ENCODE measurements at regions not wholly inside any gene's neighbourhood (a gene's known extent, or its start where the extent isn't known, plus 50 kb on each side); places are given as distances from the start of the nearest gene placed in this dataset.

DNA sequence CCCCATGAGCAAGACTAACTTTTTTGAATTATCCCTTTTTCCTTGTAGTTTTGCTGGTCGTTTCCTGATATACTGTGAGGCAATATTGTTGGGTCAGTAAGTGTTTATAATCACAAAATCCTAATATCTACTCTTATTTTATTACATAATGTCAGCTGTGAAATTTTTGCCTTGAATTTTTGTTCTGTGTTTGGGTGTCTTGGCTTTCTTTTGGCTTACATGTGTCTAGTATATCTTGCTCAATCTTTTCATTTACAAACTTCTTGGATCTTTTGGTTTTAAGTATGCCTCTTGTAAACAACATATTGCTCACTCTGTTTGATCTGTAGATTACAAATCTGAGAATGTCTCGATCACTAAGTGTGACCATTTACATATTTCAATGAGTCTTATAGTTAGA lies 330.3 kb upstream of the ARGLU1 start:
- DNase-seq (ENCODE audit: low read depth in 3 of 3) = no peak

DNA sequence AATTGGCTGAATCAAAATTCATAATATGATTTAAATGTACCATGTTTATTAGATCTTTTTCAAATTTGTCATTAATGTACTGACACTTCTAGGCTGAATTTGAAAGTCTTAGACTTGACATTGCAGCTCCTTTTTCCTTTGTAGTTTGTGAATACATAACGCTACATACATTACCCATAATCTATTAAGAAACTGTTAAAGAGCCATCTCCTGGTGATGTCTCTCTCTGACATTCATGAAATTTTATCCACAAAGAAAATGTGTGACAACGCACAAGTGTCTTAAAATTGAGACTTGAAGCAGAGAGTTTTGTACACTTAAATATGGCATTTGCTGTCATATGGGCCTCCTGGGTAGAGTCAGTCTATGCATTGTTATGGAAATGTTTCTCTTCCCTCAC lies 320.2 kb upstream of the ARGLU1 start:
- no peak for DNase-seq (ENCODE audit: low read depth in 3 of 3)

DNA sequence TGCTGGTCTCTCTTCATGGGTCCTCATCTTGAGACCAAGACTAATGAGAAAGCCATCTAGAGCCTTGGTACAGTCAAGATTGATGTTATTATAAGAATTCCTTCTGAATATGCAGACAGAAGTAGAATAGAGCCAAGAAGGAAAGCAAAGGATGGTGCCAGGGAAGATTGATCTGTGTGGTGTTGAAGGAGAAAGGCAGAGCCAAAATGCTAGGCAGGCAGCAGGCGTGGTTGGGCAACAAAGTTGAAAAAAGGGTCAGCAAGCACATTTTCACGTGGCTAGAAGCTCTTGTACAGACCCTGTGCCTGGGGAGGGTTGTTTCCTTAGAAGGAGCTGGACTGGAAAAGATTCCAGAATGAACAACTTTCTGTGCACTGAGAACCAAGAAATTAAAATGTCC lies 319.7 kb upstream of the ARGLU1 start:
- no peak for DNase-seq (ENCODE audit: low read depth in 3 of 3)

DNA sequence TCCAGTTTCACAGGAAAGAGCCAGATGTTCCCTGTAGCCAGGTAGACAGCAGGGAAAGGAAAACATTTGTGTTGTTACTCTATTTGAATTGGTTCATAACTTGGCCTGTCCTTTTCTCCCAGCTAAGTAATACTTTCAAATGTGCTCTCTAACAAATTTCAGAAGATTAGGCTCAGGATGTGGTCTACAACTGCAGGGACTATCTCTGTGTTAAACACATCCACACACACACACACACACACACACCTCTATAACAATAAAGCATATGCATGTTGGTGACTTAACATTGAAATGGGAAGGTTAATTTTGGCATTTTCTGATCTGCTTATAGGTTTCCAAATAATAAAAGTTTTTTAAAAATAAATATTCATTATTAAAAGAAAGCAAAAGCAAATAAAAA lies 316.0 kb upstream of the ARGLU1 start:
- DNase-seq (ENCODE audit: low read depth in 3 of 3) = no peak

DNA sequence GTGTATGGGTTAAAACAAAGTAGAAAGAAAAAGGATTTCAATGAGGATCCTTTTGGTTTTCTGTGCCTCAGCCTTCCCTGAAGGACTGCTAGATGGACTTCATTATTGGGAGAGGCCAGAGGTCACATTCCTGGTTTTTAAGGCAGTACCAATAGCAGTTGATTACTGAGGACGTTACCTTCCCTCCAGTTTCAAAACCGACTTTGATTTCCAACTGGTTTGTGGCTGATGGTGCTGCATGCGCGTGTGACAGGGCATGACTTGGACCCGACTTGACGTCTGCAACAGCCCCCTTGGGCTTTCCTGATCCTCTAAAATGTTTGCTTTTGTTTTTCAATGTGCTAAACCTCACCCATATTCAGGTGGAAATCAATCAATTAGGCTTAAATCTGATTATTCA lies 314.3 kb upstream of the ARGLU1 start:
- DNase-seq (ENCODE audit: low read depth in 3 of 3) = no peak

DNA sequence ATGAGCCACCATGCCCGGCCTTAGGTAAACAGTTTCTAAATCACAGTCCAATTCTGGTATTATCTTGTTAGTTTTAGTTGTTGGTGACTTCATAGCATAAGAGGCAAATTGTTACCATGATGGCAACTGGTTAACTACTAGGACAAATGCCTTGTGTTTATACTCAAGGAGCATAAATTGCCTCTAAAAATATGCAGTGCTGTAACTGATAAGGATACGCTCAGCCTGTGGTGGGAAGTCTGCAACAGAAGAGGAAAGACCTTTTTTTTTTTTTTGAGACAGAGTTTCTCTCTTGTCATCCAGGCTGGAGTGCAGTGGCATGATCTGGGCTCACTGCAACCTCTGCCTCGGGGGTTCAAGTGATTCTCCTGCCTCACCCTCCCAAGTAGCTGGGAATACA lies 311.9 kb upstream of the ARGLU1 start:
- DNase-seq (ENCODE audit: low read depth in 3 of 3) = no peak

DNA sequence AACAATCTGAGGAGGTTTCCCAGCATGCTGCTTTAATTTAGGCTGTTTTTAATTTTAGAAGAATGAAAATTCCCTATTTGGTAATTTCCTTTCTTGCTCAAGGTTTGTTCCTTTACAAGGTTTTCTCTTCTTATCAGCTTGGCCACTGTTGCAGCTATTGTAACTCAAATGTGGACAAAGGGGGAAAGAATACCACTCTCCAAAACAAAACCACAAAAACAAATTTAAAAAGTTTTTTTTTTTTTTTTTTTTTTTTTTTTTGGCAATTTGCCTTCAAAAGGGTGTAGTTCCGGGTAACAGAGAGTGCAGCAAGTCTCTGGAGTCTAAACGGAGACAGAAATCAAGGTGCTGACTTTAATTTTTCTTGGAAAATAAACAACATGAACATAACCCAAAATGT lies 306.4 kb upstream of the ARGLU1 start:
- no peak for DNase-seq (ENCODE audit: low read depth in 3 of 3)

DNA sequence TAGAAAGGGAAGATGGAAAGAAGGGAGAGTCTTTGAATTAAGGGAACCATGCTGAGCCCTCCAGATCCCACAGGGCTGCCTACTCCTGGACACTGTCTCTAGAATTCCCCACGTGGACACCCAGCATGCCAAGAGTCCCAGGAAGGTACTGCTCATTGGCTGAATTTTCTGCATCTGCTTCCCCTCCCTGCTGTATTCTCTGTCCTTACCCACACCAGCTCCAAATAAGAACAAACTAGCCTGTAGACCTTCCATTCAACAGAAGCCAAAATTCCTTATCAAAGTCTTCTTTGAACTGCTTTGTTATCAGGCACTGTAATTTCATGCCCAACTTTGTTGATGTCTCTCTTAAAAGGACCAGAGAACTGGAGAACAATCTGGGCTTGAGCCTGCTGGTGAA lies 305.9 kb upstream of the ARGLU1 start:
- DNase-seq (ENCODE audit: low read depth in 3 of 3) = no peak

DNA sequence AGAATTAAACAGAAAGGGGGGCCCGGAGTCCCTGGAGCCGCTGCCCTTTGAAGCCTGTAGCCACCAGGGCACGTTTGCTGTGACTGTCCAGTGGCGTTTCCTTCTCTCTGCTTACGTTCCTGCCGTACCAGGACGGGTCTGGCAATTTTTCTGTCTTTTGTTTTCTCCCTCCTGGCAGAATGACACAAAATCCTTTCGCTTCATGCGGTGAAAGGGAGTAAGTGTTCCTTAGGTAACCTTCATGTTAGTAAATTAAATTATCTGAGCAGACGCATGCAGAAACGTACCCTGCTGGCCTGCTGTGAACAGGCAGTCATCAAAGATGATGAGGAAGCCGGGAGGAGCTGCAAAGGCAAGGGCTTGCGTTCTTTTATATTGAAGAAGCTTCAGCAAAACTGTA lies 299.3 kb upstream of the ARGLU1 start:
- no peak for DNase-seq (ENCODE audit: low read depth in 3 of 3)

DNA sequence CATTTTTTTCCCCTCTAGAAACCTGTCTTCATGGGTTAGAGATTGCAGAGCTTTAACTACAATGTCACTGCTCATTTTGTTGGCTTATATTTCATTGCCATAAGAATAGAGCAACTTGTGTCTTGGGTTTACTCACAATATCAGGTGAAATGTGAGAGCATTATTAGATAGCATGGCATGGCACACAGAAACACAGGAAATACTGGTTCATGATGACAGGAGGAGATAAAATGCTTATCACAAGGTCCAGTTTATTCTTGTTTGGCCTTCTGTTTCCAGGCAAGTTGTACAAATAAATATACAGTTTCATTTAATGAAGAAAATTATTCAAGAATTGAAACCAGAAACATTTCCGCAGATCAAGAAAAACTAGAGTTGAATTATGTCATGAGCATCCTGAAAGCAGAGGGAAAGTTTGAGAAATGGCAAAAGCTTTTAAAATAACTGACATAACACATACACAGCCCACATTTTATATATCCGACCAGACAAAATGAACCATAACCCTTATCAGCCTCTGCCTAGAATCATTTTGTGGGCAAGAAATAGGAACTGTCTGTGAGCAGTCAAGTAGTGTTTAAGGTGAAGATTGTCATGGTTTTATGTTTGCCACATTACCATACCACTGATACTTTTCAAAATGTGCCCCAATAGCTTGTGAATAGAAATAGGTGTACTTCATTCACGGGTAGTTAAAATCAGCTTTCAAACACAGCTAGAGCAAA lies 297.9 kb upstream of the ARGLU1 start:
- no peak for DNase-seq (ENCODE audit: low read depth in 3 of 3)

DNA sequence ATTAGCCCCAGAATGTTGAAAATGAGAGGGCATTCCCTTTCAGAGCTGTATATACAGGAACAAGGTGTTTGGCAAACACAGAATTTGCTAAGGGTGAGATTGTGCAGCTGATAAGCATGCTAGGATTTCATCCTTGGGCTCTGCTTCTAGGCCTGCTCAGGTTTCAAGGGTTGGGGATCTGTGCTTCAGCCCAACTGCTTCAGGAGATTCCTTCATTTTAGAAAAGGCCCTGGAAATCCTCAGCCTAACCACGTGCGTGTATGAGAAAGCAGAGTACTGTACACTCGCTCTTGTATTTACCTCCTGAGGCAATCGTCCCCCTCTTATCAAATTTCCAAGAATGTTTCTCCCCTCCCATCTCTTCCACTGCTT lies 291.6 kb upstream of the ARGLU1 start:
- no peak for DNase-seq (ENCODE audit: low read depth in 3 of 3)

DNA sequence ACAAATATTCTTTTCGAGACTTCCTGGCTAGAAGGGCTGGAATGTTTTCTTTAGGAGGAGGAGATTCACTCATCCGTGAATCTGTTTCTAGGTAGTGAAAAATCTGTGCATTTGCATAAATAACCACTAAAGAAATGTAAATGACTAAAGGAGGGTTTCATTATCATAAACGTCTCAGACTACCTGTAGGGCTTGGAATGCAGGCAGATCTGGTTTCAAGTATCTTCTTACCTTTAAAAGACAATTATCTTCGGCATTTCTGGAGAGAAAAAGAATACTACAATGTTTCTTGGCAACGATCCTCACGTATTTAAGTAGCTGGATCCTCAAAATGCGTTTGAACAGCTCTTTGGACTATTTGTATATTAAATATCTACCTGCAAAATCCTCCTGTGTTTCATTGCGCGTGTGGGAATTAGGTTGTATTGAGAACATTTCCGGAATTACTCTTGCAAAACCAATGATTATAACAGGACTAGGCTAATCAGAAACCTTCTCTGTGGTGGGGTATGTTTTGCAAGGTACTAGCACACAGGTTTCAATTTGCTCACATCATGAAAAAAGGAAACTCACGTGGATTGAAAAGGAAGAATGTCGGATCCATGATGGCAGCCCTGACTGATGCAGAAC lies 291.1 kb upstream of the ARGLU1 start:
- DNase-seq (ENCODE audit: low read depth in 3 of 3) = no peak

DNA sequence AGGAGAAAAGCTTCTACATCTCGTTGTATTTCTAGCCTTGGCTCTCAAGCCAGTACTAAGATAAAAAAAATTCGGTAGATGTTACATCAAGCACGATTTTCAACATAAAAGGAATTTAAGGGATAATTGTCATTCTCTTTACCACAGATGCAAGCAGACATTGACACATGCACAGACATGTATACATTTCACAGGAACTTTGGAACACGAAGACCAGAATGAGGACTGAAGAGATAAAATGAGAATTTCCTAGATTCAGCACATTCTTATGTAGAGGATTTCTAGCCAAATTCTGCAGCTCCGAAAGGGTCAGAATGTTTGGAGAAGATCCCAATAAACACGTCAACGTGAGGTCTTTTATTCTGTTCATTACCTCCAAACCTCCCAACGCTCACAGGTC lies 284.5 kb upstream of the ARGLU1 start:
- DNase-seq (ENCODE audit: low read depth in 3 of 3) = no peak

DNA sequence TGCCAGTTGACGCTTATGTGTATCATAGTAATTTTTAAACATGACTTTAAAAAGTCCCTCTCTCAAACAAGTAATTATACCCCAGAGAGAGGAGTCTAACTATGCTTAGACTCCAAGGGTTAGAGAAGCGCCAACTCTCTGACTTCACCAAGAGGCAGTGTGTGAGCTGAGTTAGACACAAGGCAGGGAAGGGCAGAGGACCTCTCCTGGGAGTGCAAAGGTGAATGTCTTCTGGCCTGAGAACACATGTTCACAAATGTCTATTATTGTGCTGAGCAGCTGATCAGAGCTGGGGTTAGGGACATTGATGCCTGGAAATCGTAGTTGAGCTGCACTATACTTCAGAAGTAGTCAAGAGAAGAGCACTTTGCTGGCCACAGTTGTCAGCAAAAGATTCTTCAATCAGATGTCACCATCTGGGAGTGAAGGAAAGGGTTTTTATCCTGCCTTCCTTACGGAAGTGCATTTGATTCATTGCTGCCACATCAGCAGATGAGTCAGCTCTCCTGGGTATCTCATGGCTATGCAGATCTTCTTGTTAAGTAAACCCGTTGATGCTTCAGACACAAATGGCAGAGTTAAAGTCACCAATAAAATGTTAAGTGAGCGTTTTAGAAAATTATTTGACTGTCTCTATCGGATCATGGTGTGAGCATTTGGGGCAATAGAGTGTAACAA lies 283.2 kb upstream of the ARGLU1 start:
- DNase-seq (ENCODE audit: low read depth in 3 of 3) = no peak

DNA sequence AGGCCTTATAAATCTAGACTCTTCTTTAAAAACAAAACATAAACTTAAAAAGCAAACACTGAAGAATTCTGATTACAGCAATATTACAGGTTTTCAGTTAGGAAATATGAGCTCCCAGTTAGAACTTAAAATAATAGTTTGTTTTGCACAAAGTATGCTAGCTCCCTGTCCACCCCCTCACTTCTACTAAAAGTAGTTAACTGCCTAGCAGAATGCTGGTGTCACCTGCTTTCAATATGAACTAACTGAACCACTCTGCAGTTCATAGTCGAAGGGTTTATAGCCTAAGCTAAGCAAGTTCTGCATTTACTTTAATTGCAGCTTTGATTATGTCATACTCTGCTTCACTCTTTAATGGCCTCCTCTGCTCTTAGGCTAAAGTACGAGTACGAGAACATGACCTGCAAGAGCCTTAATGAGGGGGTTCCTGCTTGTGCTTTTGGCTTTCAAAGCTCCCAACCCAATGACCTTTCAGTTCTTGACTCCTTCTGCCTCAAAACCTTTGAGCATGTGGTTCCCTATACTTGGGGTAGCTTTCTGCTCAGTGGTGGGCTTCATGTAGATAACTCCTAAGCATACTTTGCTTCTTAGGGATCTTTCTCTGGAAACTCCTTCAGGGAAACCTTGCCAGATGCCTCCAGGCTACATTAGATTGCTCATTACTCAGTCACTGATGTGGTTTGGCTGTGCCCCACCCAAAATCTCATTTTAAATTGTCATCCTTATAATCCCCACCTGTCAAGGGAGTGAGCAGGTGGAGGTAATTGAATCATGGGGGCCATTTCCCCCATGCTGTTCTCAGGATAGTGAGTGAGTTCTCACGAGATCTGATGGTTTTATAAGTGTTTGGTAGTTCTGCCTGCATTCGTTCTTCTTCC lies 278.9 kb upstream of the ARGLU1 start:
- no peak for DNase-seq (ENCODE audit: low read depth in 3 of 3)

DNA sequence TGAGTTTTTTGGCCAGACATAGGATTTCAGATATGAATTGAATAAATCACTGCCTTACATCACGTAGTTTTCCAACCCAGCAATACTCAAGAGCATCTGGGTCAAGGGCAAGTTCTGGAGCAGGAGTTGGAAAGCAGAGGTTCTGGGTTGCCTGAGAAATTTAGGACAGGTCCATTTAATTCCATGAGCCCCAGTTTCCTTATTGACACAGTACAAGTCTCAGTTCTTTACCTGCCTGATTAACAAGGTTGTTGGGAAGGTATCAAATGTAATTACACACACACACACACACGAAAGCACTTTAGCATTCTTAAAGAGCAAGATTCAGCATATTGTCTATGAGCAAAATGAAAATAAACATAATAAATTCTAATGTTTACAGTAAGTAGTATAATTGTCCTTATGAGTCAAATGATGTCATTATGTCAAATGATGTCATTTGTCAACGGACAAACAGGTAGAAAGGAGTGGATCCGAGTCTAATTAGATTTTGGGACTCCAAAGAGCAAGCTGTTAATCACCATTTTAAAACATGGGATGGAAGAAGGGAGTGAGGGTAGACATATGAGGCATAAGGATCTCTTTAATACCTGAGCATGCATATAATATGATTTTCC lies 268.4 kb upstream of the ARGLU1 start:
- no peak for DNase-seq (ENCODE audit: low read depth in 3 of 3)

DNA sequence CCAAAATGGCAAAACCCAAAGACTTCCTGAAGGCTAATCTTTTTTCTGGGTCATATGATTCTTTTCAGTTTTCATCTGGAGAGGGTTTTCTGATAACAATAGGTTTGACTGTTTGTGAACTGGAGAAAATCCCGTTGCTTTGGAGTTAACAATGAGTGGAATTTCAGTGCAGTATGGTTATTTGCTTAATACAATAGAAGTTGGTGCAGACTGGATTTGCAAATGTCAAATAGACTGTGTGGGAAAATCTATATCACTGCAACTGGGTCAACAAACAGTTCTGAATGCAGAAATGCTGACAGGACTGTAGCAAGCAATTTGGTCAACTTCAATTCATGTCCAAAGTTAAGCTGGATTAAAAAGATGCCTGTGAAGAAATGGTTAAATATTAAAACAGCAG lies 267.5 kb upstream of the ARGLU1 start:
- DNase-seq (ENCODE audit: low read depth in 3 of 3) = no peak

DNA sequence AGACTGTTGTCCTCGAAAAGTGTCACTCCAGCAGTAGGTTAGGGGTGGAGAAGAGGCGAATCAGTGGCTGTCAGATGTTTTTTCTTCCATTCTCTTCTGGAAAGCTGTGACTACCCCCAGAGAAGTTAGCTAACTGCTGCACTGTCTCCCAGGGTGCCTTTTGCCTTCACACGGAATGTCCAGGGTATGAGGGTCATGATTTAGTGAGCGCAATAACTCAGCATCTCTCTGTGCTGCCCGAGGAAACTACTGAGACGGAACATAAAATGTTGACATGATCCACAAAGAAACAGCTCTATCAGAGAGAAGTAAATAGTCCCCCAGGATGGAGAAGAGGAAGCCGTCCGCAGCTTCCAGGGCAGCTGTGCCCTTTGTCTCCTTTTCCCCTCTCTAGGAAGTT lies 254.0 kb upstream of the ARGLU1 start:
- no peak for DNase-seq (ENCODE audit: low read depth in 3 of 3)

DNA sequence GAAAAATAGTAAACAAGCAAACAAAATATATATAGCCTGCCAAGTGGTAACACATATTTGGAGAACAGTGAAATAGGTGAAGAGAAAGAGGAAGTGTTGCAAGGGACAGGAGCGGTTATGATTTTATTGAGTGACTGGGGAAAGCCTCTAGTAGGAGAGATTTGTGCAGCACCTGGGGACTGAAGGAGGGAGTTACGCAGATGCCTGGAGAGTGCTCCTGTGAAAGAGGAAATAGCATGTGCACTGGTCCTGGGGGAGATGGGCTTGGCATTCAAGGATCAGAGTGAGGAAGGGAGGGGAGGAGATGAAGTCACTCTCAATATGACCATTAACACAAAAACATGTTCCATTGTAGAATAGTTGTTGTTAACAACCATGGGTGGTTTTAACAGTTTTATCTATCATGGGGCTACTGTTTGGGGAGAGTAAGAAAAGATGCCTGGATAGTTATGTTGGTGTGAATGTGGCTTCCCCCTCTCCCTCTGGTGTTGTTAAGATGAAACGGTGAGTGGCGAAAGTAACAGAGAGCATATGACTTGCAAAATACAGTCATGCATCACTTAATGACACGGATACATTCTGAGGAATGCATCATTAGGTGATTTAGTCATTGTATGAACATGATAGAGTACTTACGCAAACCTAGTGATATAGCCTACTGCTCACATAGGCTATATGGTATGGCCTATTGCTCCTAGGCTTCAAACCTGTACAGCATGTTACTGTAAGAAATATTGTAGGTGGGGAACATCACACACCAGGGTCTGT lies 251.7 kb upstream of the ARGLU1 start:
- DNase-seq (ENCODE audit: low read depth in 3 of 3) = no peak

DNA sequence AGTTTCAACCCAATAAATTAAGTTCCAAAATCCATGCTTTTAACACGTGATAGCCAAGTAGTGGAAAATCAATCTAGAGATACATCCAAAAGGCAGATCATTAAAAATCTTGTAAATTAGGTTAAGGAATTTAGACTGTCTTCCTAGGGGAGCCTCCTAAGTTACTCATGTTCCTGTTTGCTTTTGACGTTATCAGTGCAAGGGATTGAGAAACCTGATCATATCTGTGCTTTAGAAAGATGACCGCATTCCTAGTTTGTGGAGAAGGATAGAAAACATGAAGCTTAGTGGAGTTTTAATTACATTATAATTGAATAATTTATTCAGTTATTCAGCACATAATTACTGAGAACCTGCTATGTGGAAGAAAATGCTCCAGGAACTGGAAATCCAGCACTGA lies 251.0 kb upstream of the ARGLU1 start:
- no peak for DNase-seq (ENCODE audit: low read depth in 3 of 3)

DNA sequence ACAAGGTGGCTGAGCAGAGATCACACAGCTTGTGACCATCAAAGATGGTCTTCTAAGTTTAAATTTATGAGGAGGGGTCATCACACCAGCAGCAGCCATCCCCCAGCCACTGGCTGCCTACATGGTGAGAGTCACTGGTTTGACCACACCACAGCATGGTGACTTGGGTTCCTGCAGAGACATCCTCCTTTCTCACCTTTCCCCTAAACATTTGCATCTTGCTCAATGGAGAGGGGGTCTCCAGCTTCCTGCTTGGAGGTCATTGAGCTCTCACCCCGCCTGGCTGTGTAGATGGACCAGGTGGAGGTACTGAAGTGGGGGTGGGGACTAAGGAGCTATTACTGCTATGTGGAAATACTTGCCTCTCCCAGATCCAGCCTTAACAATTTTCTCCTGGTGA lies 247.6 kb upstream of the ARGLU1 start:
- DNase-seq (ENCODE audit: low read depth in 3 of 3) = no peak
